ENCODE measurements at regions not wholly inside any gene's neighbourhood (a gene's known extent, or its start where the extent isn't known, plus 50 kb on each side); places are given as distances from the start of the nearest gene placed in this dataset.
"Not testable (repeated sequence)": the region's sequence is repeated elsewhere in the genome, so short reads cannot be mapped to it uniquely, and the experiment has no call there.

DNA sequence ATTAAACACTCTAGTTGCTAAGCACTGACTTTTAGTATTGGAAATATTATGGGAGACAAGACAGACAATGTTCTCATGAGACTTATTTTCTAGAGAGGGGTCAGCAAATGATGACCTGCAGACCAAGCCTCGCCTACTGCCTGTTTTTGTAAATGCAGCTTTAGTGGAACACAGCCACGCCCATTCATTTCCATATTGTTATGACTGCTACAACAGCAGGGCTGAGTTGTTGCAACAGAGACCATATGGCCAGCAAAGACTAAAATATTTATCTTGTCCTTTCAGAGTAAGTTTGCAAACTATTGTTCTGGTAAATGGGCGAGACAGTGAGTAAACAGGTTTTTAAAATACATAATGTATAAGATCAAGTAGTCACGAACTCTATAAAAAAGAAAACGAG lies 570.2 kb downstream of the NTRK3 start:
- Mint-ChIP-seq H3K27ac (no peak overlapping the region), H3K4me1 (no peaks in the 10 kb centered on the region), H3K9me3 (no peaks in the 10 kb centered on the region), H3K4me3 (no peak overlapping the region), H3K36me3 (no peaks in the 10 kb centered on the region)
- ATAC-seq (no peak), DNase-seq (ENCODE audit: low spot score in 2 of 2) (no peak)

DNA sequence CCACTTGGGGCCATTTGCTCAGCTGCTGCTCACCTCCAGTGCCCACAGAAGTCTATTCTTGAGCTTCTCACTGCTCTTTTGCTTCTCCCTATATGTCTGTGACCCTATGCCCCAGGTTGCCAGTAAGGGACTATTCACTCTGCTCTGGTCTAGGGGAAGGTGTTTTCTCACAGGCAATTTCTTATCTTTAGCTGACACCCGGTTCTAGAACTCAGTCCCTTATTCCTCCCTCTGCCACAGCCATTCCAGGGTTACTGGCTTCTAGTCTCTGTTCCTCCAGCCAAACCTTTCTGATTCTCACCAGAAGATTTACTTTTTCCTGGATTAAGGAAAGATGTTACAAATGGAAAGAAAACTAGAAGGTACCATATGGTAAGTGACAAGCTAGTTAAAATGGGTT lies 574.0 kb downstream of the NTRK3 start:
- peaks cover 3% of the 10 kb centered on the region for H3K9me3 Mint-ChIP-seq

GRCh38 chr15:87681104-87681503 lies 575.4 kb downstream of the NTRK3 start:
- DNase-seq (ENCODE audit: low spot score in 2 of 2) (no peak), ATAC-seq (no peak)
- H3K4me3 Mint-ChIP-seq = no peak overlapping the region
- no peaks in the 10 kb centered on the region for H3K36me3 Mint-ChIP-seq
- H3K9me3 Mint-ChIP-seq = peaks cover 5% of the 10 kb centered on the region
- no peaks in the 10 kb centered on the region for H3K4me1 Mint-ChIP-seq
- no peak overlapping the region for H3K27ac Mint-ChIP-seq

More for the DNA sequence above, 574.0 kb downstream of the NTRK3 start:
- no peaks in the 10 kb centered on the region for H3K4me1 Mint-ChIP-seq
- ATAC-seq (no peak), DNase-seq (ENCODE audit: low spot score in 2 of 2) (no peak)
- no peak overlapping the region for H3K4me3 Mint-ChIP-seq
- no peak overlapping the region for H3K27ac Mint-ChIP-seq
- no peaks in the 10 kb centered on the region for H3K36me3 Mint-ChIP-seq

- Mint-ChIP-seq H3K4me3 (no peak overlapping the region), H3K36me3 (no peaks in the 10 kb centered on the region), H3K9me3 (peaks cover 5% of the 10 kb centered on the region), H3K4me1 (no peaks in the 10 kb centered on the region), H3K27ac (no peak overlapping the region)
- no peak for DNase-seq (ENCODE audit: low spot score in 2 of 2)
- ATAC-seq = no peak
These were observed 576.3 kb downstream of the NTRK3 start for GRCh38 chr15:87680208-87680607.

GRCh38 chr15:87675271-87675670 lies 581.3 kb downstream of the NTRK3 start:
- no peak overlapping the region for H3K4me3 Mint-ChIP-seq
- H3K36me3 Mint-ChIP-seq = no peaks in the 10 kb centered on the region
- peaks cover 14% of the 10 kb centered on the region for H3K9me3 Mint-ChIP-seq
- DNase-seq (ENCODE audit: low spot score in 2 of 2) = no peak
- no peaks in the 10 kb centered on the region for H3K4me1 Mint-ChIP-seq
- H3K27ac Mint-ChIP-seq = no peak overlapping the region
- ATAC-seq = no peak

DNA sequence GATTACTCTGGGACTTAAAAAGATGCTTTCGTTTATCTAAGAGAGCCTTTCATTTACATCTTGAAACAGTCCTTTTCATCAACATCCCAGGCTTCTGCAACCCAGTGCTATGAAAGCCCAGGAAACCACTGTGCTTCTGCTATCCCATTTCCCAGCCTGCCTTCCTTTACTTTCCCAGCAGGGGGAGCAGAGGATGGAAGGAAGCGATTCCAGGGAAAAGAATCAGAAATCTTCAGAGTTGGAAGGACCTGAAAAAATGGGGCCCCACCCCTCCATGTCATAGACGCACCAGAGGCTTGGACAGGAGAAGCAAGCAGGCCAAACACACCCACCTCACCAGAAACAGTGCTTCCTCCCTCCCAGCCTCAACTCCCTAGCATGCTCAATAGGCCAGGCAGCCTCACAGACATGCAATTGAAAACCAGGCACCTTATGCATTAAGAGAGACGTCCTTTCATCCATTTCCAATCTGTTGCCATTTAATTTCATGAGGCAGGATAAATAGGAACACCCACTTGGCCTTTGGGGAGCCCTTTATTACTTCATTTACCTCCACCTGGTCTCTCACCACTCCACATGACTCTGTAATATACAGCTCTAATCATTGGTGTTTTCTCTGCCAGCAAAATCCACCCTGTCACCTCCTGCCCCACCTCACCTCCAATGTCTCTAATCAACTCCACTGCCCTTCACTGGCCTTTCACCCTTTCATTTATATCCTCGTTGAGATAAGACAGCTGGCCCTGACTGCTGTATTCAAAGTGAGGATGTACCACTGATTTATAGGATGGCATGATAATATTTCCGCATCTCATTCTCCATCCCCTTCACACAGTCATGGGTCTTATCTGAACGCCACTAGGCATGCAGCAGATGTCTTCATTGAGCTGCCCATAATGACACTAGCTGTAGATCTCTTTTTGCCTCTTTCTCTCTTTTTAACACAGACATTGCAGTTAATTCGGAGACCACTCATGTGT lies 583.9 kb downstream of the NTRK3 start:
- Mint-ChIP-seq H3K9me3 (peaks cover 15% of the 10 kb centered on the region), H3K4me1 (no peaks in the 10 kb centered on the region), H3K27ac (no peak overlapping the region), H3K36me3 (no peaks in the 10 kb centered on the region), H3K4me3 (no peak overlapping the region)
- DNase-seq (ENCODE audit: low spot score in 2 of 2) (no peak), ATAC-seq (no peak)

- H3K27ac Mint-ChIP-seq = no peak overlapping the region
- no peaks in the 10 kb centered on the region for H3K36me3 Mint-ChIP-seq
- ATAC-seq (no peak), DNase-seq (ENCODE audit: low spot score in 2 of 2) (no peak)
- H3K9me3 Mint-ChIP-seq = peaks cover 12% of the 10 kb centered on the region
- H3K4me3 Mint-ChIP-seq = no peak overlapping the region
- H3K4me1 Mint-ChIP-seq = no peaks in the 10 kb centered on the region
These were observed 585.2 kb downstream of the NTRK3 start for GRCh38 chr15:87671289-87671688.

- DNase-seq (ENCODE audit: low spot score in 2 of 2) (no peak), ATAC-seq (no peak)
- H3K4me1 Mint-ChIP-seq = no peaks in the 10 kb centered on the region
- H3K36me3 Mint-ChIP-seq = no peaks in the 10 kb centered on the region
- no peak overlapping the region for H3K4me3 Mint-ChIP-seq
- H3K27ac Mint-ChIP-seq = no peak overlapping the region
- H3K9me3 Mint-ChIP-seq = peaks cover 12% of the 10 kb centered on the region
These were observed 586.7 kb downstream of the NTRK3 start for GRCh38 chr15:87669846-87670245.

DNA sequence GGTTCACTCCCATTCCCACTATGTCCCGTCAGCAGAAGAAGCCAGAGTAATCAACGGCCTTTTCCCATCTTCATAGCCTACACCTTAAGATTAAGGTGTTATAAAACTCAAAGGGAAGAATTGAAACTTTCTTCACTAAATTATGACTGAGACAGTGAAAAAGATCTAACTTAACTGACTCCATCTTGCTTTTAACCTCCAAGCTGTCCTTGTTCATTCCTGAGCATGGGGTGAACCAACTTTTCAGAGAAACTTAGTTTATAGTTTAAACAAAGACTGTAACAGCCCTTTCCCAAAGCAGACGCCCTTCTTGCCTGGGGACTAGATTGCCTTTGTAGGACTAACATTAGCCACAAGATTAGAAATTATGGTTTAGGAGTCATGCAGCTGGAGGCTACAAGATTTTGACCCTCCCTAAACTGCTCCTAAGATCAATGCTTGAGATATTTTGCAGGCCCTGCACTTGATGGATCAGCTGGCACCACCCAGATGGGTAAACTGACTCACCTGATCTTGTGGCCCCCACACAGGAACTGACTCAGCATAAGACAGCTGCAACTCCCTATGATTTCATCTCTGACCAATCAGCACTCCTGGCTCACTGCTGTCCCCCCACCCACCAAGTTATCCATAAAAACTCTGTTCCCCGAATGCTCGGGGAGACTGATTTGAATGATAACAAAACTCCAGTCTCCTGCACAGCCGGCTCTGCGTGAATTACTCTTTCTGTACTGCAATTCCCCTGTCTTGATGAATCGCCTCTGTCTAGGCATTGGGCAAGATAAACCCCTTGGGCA lies 587.6 kb downstream of the NTRK3 start:
- H3K4me3 Mint-ChIP-seq; ATAC-seq; H3K4me1 Mint-ChIP-seq; DNase-seq (ENCODE audit: low spot score in 2 of 2); H3K27ac Mint-ChIP-seq; H3K36me3 Mint-ChIP-seq; H3K9me3 Mint-ChIP-seq: not testable (repeated sequence)

GRCh38 chr15:87667643-87668042 lies 588.9 kb downstream of the NTRK3 start:
- Mint-ChIP-seq H3K36me3 (no peaks in the 10 kb centered on the region), H3K4me3 (no peak overlapping the region), H3K4me1 (no peaks in the 10 kb centered on the region), H3K9me3 (peaks cover 7% of the 10 kb centered on the region), H3K27ac (no peak overlapping the region)
- ATAC-seq (no peak), DNase-seq (ENCODE audit: low spot score in 2 of 2) (no peak)

- no peak for ATAC-seq
- no peak overlapping the region for H3K4me3 Mint-ChIP-seq
- DNase-seq (ENCODE audit: low spot score in 2 of 2) = no peak
- H3K9me3 Mint-ChIP-seq = no peaks in the 10 kb centered on the region
- no peaks in the 10 kb centered on the region for H3K4me1 Mint-ChIP-seq
- no peak overlapping the region for H3K27ac Mint-ChIP-seq
- no peaks in the 10 kb centered on the region for H3K36me3 Mint-ChIP-seq
These were observed 594.0 kb downstream of the NTRK3 start for GRCh38 chr15:87662575-87662974.

- no peaks in the 10 kb centered on the region for H3K4me1 Mint-ChIP-seq
- no peak overlapping the region for H3K27ac Mint-ChIP-seq
- H3K9me3 Mint-ChIP-seq = no peaks in the 10 kb centered on the region
- DNase-seq (ENCODE audit: low spot score in 2 of 2) (no peak), ATAC-seq (no peak)
- H3K4me3 Mint-ChIP-seq = no peak overlapping the region
- H3K36me3 Mint-ChIP-seq = no peaks in the 10 kb centered on the region
These were observed 594.8 kb downstream of the NTRK3 start for GRCh38 chr15:87661454-87662355.

GRCh38 chr15:87660251-87661129 lies 596.0 kb downstream of the NTRK3 start:
- Mint-ChIP-seq H3K27ac (no peak overlapping the region), H3K9me3 (no peaks in the 10 kb centered on the region), H3K4me3 (no peak overlapping the region), H3K36me3 (no peaks in the 10 kb centered on the region), H3K4me1 (no peaks in the 10 kb centered on the region)
- DNase-seq (ENCODE audit: low spot score in 2 of 2) = no peak
- no peak for ATAC-seq

GRCh38 chr15:87656372-87656771 lies 600.2 kb downstream of the NTRK3 start:
- ATAC-seq (no peak), DNase-seq (ENCODE audit: low spot score in 2 of 2) (no peak)
- H3K4me1 Mint-ChIP-seq = no peaks in the 10 kb centered on the region
- no peaks in the 10 kb centered on the region for H3K36me3 Mint-ChIP-seq
- H3K27ac Mint-ChIP-seq = no peak overlapping the region
- H3K4me3 Mint-ChIP-seq = no peak overlapping the region
- H3K9me3 Mint-ChIP-seq = peaks cover 2% of the 10 kb centered on the region
